ENCODE measurements at regions not wholly inside any gene's neighbourhood (a gene's known extent, or its start where the extent isn't known, plus 50 kb on each side); places are given as distances from the start of the nearest gene placed in this dataset.

- H3K4ac ChIP-seq (ENCODE audit: low read depth, low read length): no peak overlapping the region
- H3K79me2 ChIP-seq (ENCODE audit: insufficient read depth, low read length): no peaks in the 10 kb centered on the region
- no peaks in the 10 kb centered on the region for H3K23me2 ChIP-seq (ENCODE audit: insufficient read length, low read depth, low read length, poor library complexity, severe bottlenecking)
- H3K79me1 ChIP-seq (ENCODE audit: insufficient read depth, low read depth, low read length, poor library complexity, severe bottlenecking): no peaks in the 10 kb centered on the region
- no peak overlapping the region for H3K18ac ChIP-seq (ENCODE audit: insufficient read length, low read depth, low read length)
- H3T11ph ChIP-seq (ENCODE audit: low read length): no peak overlapping the region
- H4K5ac ChIP-seq (ENCODE audit: insufficient read length, low read depth, low read length): no peak overlapping the region
- no peak overlapping the region for H4K91ac ChIP-seq (ENCODE audit: insufficient read length, low read depth, low read length)
- H2BK120ac ChIP-seq (ENCODE audit: low read depth, low read length, poor library complexity, severe bottlenecking): no peak overlapping the region
- H4K20me1 ChIP-seq (ENCODE audit: control insufficient read depth, insufficient read depth, insufficient read length): no peaks in the 10 kb centered on the region
- DNase-seq: no peak
- Mint-ChIP-seq H3K4me1 (no peaks in the 10 kb centered on the region), H3K27ac (no peak overlapping the region), H3K36me3 (ENCODE audit: insufficient read depth in 1 of 3, low read depth in 3 of 3) (no peaks in the 10 kb centered on the region), H3K9me3 (no peaks in the 10 kb centered on the region), H3K4me3 (no peak overlapping the region), H3K27me3 (ENCODE audit: low read depth) (no peaks in the 10 kb centered on the region; the same call in 1 of the 2 replicates)
- H2BK12ac ChIP-seq (ENCODE audit: insufficient read length, low read depth, low read length): no peak overlapping the region
- H3K9me3 ChIP-seq (ENCODE audit: control insufficient read depth, low read depth, low read length): no peaks in the 10 kb centered on the region
- no peak for TF ChIP-seq CTCF (conservative IDR thresholded peaks at IDR 0.05)
- H3K27me3 ChIP-seq (ENCODE audit: insufficient read depth, low read length): no peaks in the 10 kb centered on the region
- no peak overlapping the region for H2BK15ac ChIP-seq (ENCODE audit: low read depth, low read length)
- H3K23ac ChIP-seq (ENCODE audit: insufficient read length, low read depth, low read length): no peak overlapping the region
- no peak overlapping the region for H3K9ac ChIP-seq (ENCODE audit: extremely low read depth, insufficient read length, low read length)
- no peak overlapping the region for H2AFZ ChIP-seq (ENCODE audit: low read length)
- no peak overlapping the region for H4K8ac ChIP-seq (replicated peaks; ENCODE audit: insufficient read length, low read depth, low read length)
- no peak overlapping the region for H3K14ac ChIP-seq (ENCODE audit: insufficient read depth, low read length)
- H2BK5ac ChIP-seq (ENCODE audit: insufficient read length, low read length): no peak overlapping the region
- WGBS (ENCODE audit: extremely low coverage, insufficient read length, low lambda C conversion rate): no CpG with 5 or more reads among the region's 3 CpGs
- no peaks in the 10 kb centered on the region for H3K4me1 ChIP-seq (ENCODE audit: insufficient read depth, low read length)
- no peak overlapping the region for H2AK5ac ChIP-seq (ENCODE audit: insufficient read length, low read length)
- no peak overlapping the region for H3K56ac ChIP-seq (ENCODE audit: insufficient read length, low read depth, low read length)
- H2BK20ac ChIP-seq (ENCODE audit: low read depth, low read length, poor library complexity, severe bottlenecking): no peak overlapping the region
- no peak overlapping the region for H3K4me2 ChIP-seq (ENCODE audit: insufficient read depth, insufficient read length, low read length)
- H3K27ac ChIP-seq (ENCODE audit: insufficient read length, low read depth, low read length): no peak overlapping the region
Observed at GRCh38 chr7:136245327-136246004, 268.3 kb upstream of the MTPN start.
